GM12878 (cell line): ENCODE measurements at regions not wholly inside any gene's neighbourhood (a gene's known extent, or its start where the extent isn't known, plus 50 kb on each side); places are given as distances from the start of the nearest gene placed in this dataset.

Experiments
- ATAC-seq: fragments of 200-7000 bp; cut with Tn5 transposase; 3 replicates; pipeline ENCODE4 v1.9.1; 2020; ENCODE audit warnings: mild to moderate bottlenecking, moderate library complexity
- BruUV-seq: library from RNA; stranded (reverse); fragments of 400-500 nt; replicated peaks from 2 replicates; lab custom pipeline; 2021; lab: Mats Ljungman, UMichigan
- CTCF ChIA-PET: fragments of 300-600 bp; sonication (Branson Sonifier 250); formaldehyde crosslinking; extraction: SDS; loops from one replicate; lab custom pipeline; 2021; ENCODE audit warnings: inconsistent platforms; lab: Yijun Ruan, JAX
- POLR2A ChIA-PET: fragments of 350-600 bp; formaldehyde crosslinking; extraction: SDS; loops from one replicate; lab custom pipeline; 2021; ENCODE audit warnings: inconsistent platforms; lab: Charles Lee
- RAD21 ChIA-PET: fragments of 300-600 bp; sonication (Branson Sonifier 250); formaldehyde crosslinking; loops from one replicate; lab custom pipeline; 2023; ENCODE audit warnings: antibody characterized with exemption; ENCODE audit not compliant: unreplicated experiment; lab: Charles Lee
- SMC1A ChIA-PET: fragments of 300-600 bp; sonication (Branson Sonifier 250); formaldehyde crosslinking; loops from one replicate; lab custom pipeline; 2023; ENCODE audit not compliant: unreplicated experiment, uncharacterized antibody; lab: Charles Lee
- DNase-seq: peaks from one replicate; pipeline ENCODE4 v3.0.0-alpha.2; 2011; ENCODE audit warnings: low read depth, low spot score
- FAIRE-seq: peaks from 3 replicates; lab custom pipeline; 2011; peaks lifted over from hg19 to GRCh38; lab: Jason Lieb, UNC
- H2AFZ ChIP-seq: 2 replicates; pipeline ENCODE4 v1.6.0; 2011; ENCODE audit warnings: low read depth, low read length, control low read depth; ENCODE audit not compliant: control insufficient read depth
- H3K27ac ChIP-seq: 2 replicates; pipeline ENCODE4 v1.5.1; 2011; ENCODE audit warnings: control low read depth; ENCODE audit not compliant: control insufficient read depth, insufficient read depth
- H3K27me3 ChIP-seq, 2 experiments: replicated peaks in 1 of 2; 2 replicates each; pipeline versions ENCODE4 v1.6.0 to v1.6.1; 2011; ENCODE audit warnings: low read length in 1 of 2; ENCODE audit not compliant: control insufficient read depth in 2 of 2, insufficient read depth in 2 of 2
- H3K36me3 ChIP-seq, 2 experiments: 2 replicates each; pipeline ENCODE4 v1.5.1; 2011; ENCODE audit warnings: low read length in 1 of 2; ENCODE audit not compliant: control insufficient read depth in 2 of 2, insufficient read depth in 2 of 2
- H3K4me1 ChIP-seq: 2 replicates; pipeline ENCODE4 v1.6.1; 2011; ENCODE audit warnings: mild to moderate bottlenecking, low read length, moderate library complexity, mixed read lengths; ENCODE audit not compliant: control insufficient read depth, insufficient read depth
- H3K4me2 ChIP-seq: 2 replicates; pipeline ENCODE4 v1.6.0; 2011; ENCODE audit warnings: control low read depth; ENCODE audit not compliant: control insufficient read depth, insufficient read depth
- H3K4me3 ChIP-seq: fragments of 200-600 bp; sonication (generic); 2 replicates; pipeline ENCODE4 v1.5.1; 2016
- H3K79me2 ChIP-seq: 2 replicates; pipeline ENCODE4 v1.6.0; 2011; ENCODE audit warnings: low read length; ENCODE audit not compliant: control insufficient read depth, insufficient read depth
- H3K9ac ChIP-seq: 2 replicates; pipeline ENCODE4 v1.8.0; 2011; ENCODE audit warnings: low read length, control low read depth, mixed read lengths; ENCODE audit not compliant: control insufficient read depth, insufficient read depth
- H3K9me3 ChIP-seq: replicated peaks from 3 replicates; pipeline ENCODE4 v1.5.1; 2011; ENCODE audit warnings: mild to moderate bottlenecking, low read length; ENCODE audit not compliant: control insufficient read depth, insufficient read depth
- H4K20me1 ChIP-seq: 2 replicates; pipeline ENCODE4 v1.6.0; 2011; ENCODE audit not compliant: control insufficient read depth, insufficient read depth
- BMI1 ChIP-seq: fragments of 450-650 bp; IDR thresholded peaks from 2 replicates; pipeline ENCODE4 v1.6.1; 2016; ENCODE audit warnings: mild to moderate bottlenecking, moderate library complexity, borderline replicate concordance
- CBX5 ChIP-seq: sonication (generic); IDR thresholded peaks from 2 replicates; pipeline ENCODE4 v1.6.1; 2016; ENCODE audit warnings: low read depth, moderate library complexity, mild to moderate bottlenecking, inconsistent platforms
- EP300 ChIP-seq, 2 experiments: fragments of 150-350 bp in 1 of 2; IDR thresholded peaks; 2 replicates each; pipeline ENCODE4 v1.6.1; 2011 to 2012; ENCODE audit warnings: low read depth in 2 of 2, low read length in 2 of 2, borderline replicate concordance in 1 of 2, improper control_type of control experiment in 1 of 2, inconsistent platforms in 1 of 2; ENCODE audit not compliant: control insufficient read depth in 1 of 2
- FOXK2 ChIP-seq: fragments of 450-650 bp; IDR thresholded peaks from 2 replicates; pipeline ENCODE4 v1.6.1; 2017; ENCODE audit warnings: mild to moderate bottlenecking, moderate library complexity
- HDAC2 ChIP-seq: fragments of 200-600 bp; sonication (generic); IDR thresholded peaks from 2 replicates; pipeline ENCODE4 v1.6.1; 2017
- MYB ChIP-seq: fragments of 150-350 bp; IDR thresholded peaks from 2 replicates; pipeline ENCODE4 v1.6.1; 2014; ENCODE audit warnings: mild to moderate bottlenecking, low read depth, low read length, borderline replicate concordance
- NR2F1 ChIP-seq: fragments of 450-650 bp; conservative IDR thresholded peaks from 2 replicates; pipeline ENCODE4 v1.6.1; 2017; ENCODE audit warnings: mild to moderate bottlenecking
- RB1 ChIP-seq: fragments of 450-650 bp; formaldehyde crosslinking; IDR thresholded peaks from 2 replicates; pipeline ENCODE4 v1.6.1; 2017; ENCODE audit warnings: mild to moderate bottlenecking, borderline replicate concordance
- SPI1 ChIP-seq: IDR thresholded peaks from 2 replicates; pipeline ENCODE4 v1.6.1; 2011; ENCODE audit warnings: low read depth, mild to moderate bottlenecking, low read length, moderate library complexity, borderline replicate concordance; ENCODE audit not compliant: insufficient read depth
- TCF3 ChIP-seq: IDR thresholded peaks from 2 replicates; pipeline ENCODE4 v1.6.1; 2012; ENCODE audit warnings: low read depth, mild to moderate bottlenecking, low read length, borderline replicate concordance; ENCODE audit not compliant: insufficient read depth
- ZBED1 ChIP-seq: IDR thresholded peaks from 2 replicates; pipeline ENCODE4 v1.6.1; 2016; ENCODE audit warnings: borderline replicate concordance
- ZNF207 ChIP-seq: fragments of 450-650 bp; IDR thresholded peaks from 2 replicates; pipeline ENCODE4 v1.6.1; 2014; ENCODE audit warnings: antibody characterized with exemption, mild to moderate bottlenecking, borderline replicate concordance
- ZNF622 ChIP-seq: fragments of 450-650 bp; IDR thresholded peaks from 2 replicates; pipeline ENCODE4 v1.6.1; 2017; ENCODE audit warnings: mild to moderate bottlenecking, inconsistent platforms
- WGBS: methylation state at CpG from one replicate; pipeline ENCODE4 v1.1.6; 2016; ENCODE audit warnings: low lambda C conversion rate; ENCODE audit not compliant: insufficient replicate concordance, insufficient coverage; ENCODE audit errors: missing lambda C conversion rate; 5-methylcytosine and 5-hydroxymethylcytosine counted together
- in situ Hi-C: fragments of 300-500 bp; cut with MboI; formaldehyde crosslinking; loops from 9 replicates; pipeline ENCODE4 v1.14.3; 2018; ENCODE audit warnings: mixed read lengths
- intact Hi-C: fragments of 100-400 bp; cut with micrococcal nuclease; formaldehyde crosslinking; loops from one replicate; pipeline ENCODE4 v1.14.2; 2022; ENCODE audit not compliant: unreplicated experiment
- TF ChIP-seq, protein P1 (sequence below): fragments of 450-650 bp; IDR thresholded peaks from 2 replicates; pipeline ENCODE4 v1.6.1; 2017; ENCODE audit warnings: low read depth, mild to moderate bottlenecking, moderate library complexity
- TF ChIP-seq, protein P2 (sequence below): IDR thresholded peaks from 2 replicates; pipeline ENCODE4 v1.6.1; 2012; ENCODE audit warnings: improper control_type of control experiment, low read depth, low read length; ENCODE audit not compliant: insufficient replicate concordance

DNA sequence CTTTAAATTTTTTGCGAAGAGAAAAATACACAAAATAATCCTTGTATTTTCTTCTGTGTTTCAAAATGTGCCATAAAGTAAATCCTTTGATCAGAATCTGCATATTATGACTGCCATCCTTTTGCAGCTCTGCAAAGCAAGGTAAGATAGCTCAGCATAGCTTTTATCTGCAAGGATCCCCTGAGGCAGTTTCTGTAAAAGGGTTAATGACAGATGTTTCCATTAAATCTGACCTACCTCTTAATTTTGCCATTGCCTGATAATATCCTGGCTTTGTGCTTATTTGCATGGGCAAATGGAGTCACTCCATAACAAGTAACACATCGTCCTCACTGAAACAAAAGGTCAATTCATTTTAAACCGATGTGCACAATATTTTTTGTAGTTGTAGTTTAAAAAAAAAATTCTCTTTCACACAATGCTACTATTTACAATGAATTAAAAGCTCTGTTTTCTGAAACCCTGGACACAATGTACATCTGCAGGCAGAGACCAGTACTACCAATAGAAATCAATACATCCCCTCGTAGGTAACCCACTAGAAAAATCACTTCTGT is 108.5 kb upstream of the SOX5 start (continued):
- no peak for TF ChIP-seq ZNF207
- TF ChIP-seq, protein P1, sequence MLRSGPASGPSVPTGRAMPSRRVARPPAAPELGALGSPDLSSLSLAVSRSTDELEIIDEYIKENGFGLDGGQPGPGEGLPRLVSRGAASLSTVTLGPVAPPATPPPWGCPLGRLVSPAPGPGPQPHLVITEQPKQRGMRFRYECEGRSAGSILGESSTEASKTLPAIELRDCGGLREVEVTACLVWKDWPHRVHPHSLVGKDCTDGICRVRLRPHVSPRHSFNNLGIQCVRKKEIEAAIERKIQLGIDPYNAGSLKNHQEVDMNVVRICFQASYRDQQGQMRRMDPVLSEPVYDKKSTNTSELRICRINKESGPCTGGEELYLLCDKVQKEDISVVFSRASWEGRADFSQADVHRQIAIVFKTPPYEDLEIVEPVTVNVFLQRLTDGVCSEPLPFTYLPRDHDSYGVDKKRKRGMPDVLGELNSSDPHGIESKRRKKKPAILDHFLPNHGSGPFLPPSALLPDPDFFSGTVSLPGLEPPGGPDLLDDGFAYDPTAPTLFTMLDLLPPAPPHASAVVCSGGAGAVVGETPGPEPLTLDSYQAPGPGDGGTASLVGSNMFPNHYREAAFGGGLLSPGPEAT = no peak
- TF ChIP-seq ZBED1 = no peak

DNA sequence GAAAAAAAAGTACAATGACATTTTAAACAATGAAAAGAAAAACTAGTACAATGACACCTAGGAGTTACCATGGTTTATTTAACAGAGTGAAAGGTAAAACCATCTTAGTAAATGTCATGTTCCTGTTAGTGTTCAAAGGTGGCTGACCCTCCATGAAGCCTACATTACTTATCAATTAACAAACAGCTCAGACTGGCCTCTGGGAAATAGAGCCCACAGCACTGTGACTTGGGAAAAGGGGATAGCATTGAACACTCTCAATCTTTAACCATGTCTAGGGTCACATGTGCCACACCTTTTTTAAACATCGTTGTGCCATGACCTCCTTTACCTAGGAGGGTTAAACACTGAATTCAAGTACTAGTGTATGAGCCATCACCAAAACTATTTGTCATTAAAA is 106.3 kb upstream of the SOX5 start:
- Histone ChIP-seq H3K36me3 (no peaks in the 10 kb centered on the region), H3K4me2 (no peak overlapping the region), H3K27ac (no peak overlapping the region), H2AFZ (no peak overlapping the region), H3K27me3 (no peaks in the 10 kb centered on the region), H3K9ac (no peak overlapping the region), H3K4me3 (no peak overlapping the region), H3K4me1 (no peaks in the 10 kb centered on the region), H3K9me3 (no peaks in the 10 kb centered on the region), H4K20me1 (no peaks in the 10 kb centered on the region), H3K79me2 (no peaks in the 10 kb centered on the region)
- WGBS = 23% methylated on average over 1 of the region's 1 CpG
- in situ Hi-C loops = no loop called here
- TF ChIP-seq, protein P2, sequence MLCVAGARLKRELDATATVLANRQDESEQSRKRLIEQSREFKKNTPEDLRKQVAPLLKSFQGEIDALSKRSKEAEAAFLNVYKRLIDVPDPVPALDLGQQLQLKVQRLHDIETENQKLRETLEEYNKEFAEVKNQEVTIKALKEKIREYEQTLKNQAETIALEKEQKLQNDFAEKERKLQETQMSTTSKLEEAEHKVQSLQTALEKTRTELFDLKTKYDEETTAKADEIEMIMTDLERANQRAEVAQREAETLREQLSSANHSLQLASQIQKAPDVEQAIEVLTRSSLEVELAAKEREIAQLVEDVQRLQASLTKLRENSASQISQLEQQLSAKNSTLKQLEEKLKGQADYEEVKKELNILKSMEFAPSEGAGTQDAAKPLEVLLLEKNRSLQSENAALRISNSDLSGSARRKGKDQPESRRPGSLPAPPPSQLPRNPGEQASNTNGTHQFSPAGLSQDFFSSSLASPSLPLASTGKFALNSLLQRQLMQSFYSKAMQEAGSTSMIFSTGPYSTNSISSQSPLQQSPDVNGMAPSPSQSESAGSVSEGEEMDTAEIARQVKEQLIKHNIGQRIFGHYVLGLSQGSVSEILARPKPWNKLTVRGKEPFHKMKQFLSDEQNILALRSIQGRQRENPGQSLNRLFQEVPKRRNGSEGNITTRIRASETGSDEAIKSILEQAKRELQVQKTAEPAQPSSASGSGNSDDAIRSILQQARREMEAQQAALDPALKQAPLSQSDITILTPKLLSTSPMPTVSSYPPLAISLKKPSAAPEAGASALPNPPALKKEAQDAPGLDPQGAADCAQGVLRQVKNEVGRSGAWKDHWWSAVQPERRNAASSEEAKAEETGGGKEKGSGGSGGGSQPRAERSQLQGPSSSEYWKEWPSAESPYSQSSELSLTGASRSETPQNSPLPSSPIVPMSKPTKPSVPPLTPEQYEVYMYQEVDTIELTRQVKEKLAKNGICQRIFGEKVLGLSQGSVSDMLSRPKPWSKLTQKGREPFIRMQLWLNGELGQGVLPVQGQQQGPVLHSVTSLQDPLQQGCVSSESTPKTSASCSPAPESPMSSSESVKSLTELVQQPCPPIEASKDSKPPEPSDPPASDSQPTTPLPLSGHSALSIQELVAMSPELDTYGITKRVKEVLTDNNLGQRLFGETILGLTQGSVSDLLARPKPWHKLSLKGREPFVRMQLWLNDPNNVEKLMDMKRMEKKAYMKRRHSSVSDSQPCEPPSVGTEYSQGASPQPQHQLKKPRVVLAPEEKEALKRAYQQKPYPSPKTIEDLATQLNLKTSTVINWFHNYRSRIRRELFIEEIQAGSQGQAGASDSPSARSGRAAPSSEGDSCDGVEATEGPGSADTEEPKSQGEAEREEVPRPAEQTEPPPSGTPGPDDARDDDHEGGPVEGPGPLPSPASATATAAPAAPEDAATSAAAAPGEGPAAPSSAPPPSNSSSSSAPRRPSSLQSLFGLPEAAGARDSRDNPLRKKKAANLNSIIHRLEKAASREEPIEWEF = no peak
- no peak for TF ChIP-seq HDAC2
- no peak for TF ChIP-seq SPI1
- TF ChIP-seq MYB = no peak
- TF ChIP-seq BMI1 = no peak
- TF ChIP-seq ZNF622 = no peak
- no peak for TF ChIP-seq RB1
- TF ChIP-seq EP300 (IDR thresholded peaks at IDR 0.05; ENCODE audit: borderline replicate concordance in 1 of 2, control insufficient read depth in 1 of 2, low read depth in 2 of 2, low read length in 2 of 2) = no peak
- no peak for TF ChIP-seq FOXK2
- TF ChIP-seq NR2F1 = no peak
- no peak for TF ChIP-seq CBX5
- no peak for TF ChIP-seq TCF3
- DNase-seq (no peak), ATAC-seq (no peak), FAIRE-seq (no peak)
- intact Hi-C loops = no loop called here
- ChIA-PET CTCF (no interaction called here), POLR2A (no interaction called here), SMC1A (no interaction called here), RAD21 (no interaction called here)
- BruUV-seq = no TSS peak
